PC-9 (cell line): ENCODE measurements at regions not wholly inside any gene's neighbourhood (a gene's known extent, or its start where the extent isn't known, plus 50 kb on each side); places are given as distances from the start of the nearest gene placed in this dataset.
"Not testable (repeated sequence)": the region's sequence is repeated elsewhere in the genome, so short reads cannot be mapped to it uniquely, and the experiment has no call there.

ENCODE experiments used
- BruUV-seq: library from RNA; stranded (reverse); fragments of 400-500 nt; replicated peaks from 2 replicates; lab custom pipeline; 2021; lab: Mats Ljungman, UMichigan
- CTCF ChIA-PET: fragments of 300-600 bp; sonication (Branson Sonifier 250); formaldehyde crosslinking; loops from one replicate; lab custom pipeline; 2022; ENCODE audit warnings: antibody characterized with exemption; lab: Charles Lee
- POLR2A ChIA-PET: fragments of 300-600 bp; sonication (Branson Sonifier 250); formaldehyde crosslinking; loops from one replicate; lab custom pipeline; 2022; ENCODE audit warnings: antibody characterized with exemption; ENCODE audit not compliant: unreplicated experiment; lab: Charles Lee
- DNase-seq, 2 experiments: peaks; one replicate each; pipeline versions ENCODE4 v3.0.0 to v3.0.0-alpha.2; 2015 to 2022; ENCODE audit warnings: mixed read lengths in 1 of 2
- H2AFZ ChIP-seq: fragments of 200-600 bp; sonication (generic); 2 replicates; pipeline ENCODE4 v1.8.1; 2017; ENCODE audit warnings: antibody characterized with exemption
- H3F3A ChIP-seq: fragments of 200-600 bp; sonication (generic); 2 replicates; pipeline ENCODE4 v1.8.1; 2017; ENCODE audit warnings: antibody characterized with exemption, mild to moderate bottlenecking, low read depth; ENCODE audit not compliant: insufficient read depth
- H3K27ac ChIP-seq: fragments of 200-600 bp; sonication (generic); 2 replicates; pipeline ENCODE4 v1.6.1; 2016; ENCODE audit warnings: mixed run types
- H3K27me3 ChIP-seq: fragments of 200-600 bp; sonication (generic); 2 replicates; pipeline ENCODE4 v1.6.1; 2016; ENCODE audit warnings: low read depth, mixed run types; ENCODE audit not compliant: insufficient read depth
- H3K36me3 ChIP-seq: fragments of 200-600 bp; sonication (generic); 2 replicates; pipeline ENCODE4 v1.6.1; 2016; ENCODE audit warnings: low read depth, mixed run types
- H3K4me1 ChIP-seq: fragments of 200-600 bp; sonication (generic); replicated peaks from 2 replicates; pipeline ENCODE4 v1.6.1; 2016; ENCODE audit warnings: mixed run types; ENCODE audit not compliant: insufficient read depth
- H3K4me2 ChIP-seq: fragments of 200-600 bp; sonication (generic); 2 replicates; pipeline ENCODE4 v1.6.1; 2017; ENCODE audit warnings: mixed run types
- H3K4me3 ChIP-seq: fragments of 200-600 bp; sonication (generic); 2 replicates; pipeline ENCODE4 v1.6.1; 2016; ENCODE audit warnings: mixed run types
- H3K79me2 ChIP-seq: fragments of 200-600 bp; sonication (generic); 2 replicates; pipeline ENCODE4 v1.6.1; 2017; ENCODE audit warnings: low read depth, mixed run types
- H3K9me2 ChIP-seq: fragments of 200-600 bp; sonication (generic); 2 replicates; pipeline ENCODE4 v1.8.1; 2017; ENCODE audit warnings: mild to moderate bottlenecking; ENCODE audit not compliant: insufficient read depth
- H3K9me3 ChIP-seq: fragments of 200-600 bp; sonication (generic); 2 replicates; pipeline ENCODE4 v1.8.1; 2016; ENCODE audit warnings: low read depth; ENCODE audit not compliant: insufficient read depth
- H4K20me1 ChIP-seq: fragments of 200-600 bp; sonication (generic); 2 replicates; pipeline ENCODE4 v1.8.1; 2017; ENCODE audit not compliant: insufficient read depth
- EZH2 ChIP-seq: fragments of 200-600 bp; sonication (generic); IDR thresholded peaks from 2 replicates; pipeline ENCODE4 v1.8.0; 2017; ENCODE audit warnings: antibody characterized with exemption, low read depth
- intact Hi-C: fragments of 100-400 bp; cut with micrococcal nuclease; formaldehyde crosslinking; loops from one replicate; pipeline ENCODE4 v1.10.0; 2022; ENCODE audit not compliant: unreplicated experiment
- TF ChIP-seq, protein P1 (sequence below): fragments of 200-600 bp; sonication (generic); conservative IDR thresholded peaks from 2 replicates; pipeline ENCODE4 v1.6.1; 2017; ENCODE audit warnings: mixed run types, antibody characterized with exemption, mild to moderate bottlenecking, moderate library complexity

GRCh38 chrX:10697616-10698317 lies 77.4 kb upstream of the MID1 start:
- BruUV-seq, result no TSS peak
- Histone ChIP-seq H3K27me3 (no peaks in the 10 kb centered on the region), H4K20me1 (no peaks in the 10 kb centered on the region), H3F3A (no peaks in the 10 kb centered on the region), H3K79me2 (no peaks in the 10 kb centered on the region), H3K36me3 (no peaks in the 10 kb centered on the region), H2AFZ (no peak overlapping the region), H3K4me2 (no peak overlapping the region), H3K9me2 (no peaks in the 10 kb centered on the region), H3K4me1 (no peaks in the 10 kb centered on the region), H3K9me3 (no peaks in the 10 kb centered on the region), H3K4me3 (no peak overlapping the region), H3K27ac (no peak overlapping the region)
- intact Hi-C loops, result no loop called here
- DNase-seq, result no peak
- ChIA-PET CTCF (no interaction called here), POLR2A (no interaction called here)
- TF ChIP-seq EZH2, result no peak
- TF ChIP-seq, protein P1, sequence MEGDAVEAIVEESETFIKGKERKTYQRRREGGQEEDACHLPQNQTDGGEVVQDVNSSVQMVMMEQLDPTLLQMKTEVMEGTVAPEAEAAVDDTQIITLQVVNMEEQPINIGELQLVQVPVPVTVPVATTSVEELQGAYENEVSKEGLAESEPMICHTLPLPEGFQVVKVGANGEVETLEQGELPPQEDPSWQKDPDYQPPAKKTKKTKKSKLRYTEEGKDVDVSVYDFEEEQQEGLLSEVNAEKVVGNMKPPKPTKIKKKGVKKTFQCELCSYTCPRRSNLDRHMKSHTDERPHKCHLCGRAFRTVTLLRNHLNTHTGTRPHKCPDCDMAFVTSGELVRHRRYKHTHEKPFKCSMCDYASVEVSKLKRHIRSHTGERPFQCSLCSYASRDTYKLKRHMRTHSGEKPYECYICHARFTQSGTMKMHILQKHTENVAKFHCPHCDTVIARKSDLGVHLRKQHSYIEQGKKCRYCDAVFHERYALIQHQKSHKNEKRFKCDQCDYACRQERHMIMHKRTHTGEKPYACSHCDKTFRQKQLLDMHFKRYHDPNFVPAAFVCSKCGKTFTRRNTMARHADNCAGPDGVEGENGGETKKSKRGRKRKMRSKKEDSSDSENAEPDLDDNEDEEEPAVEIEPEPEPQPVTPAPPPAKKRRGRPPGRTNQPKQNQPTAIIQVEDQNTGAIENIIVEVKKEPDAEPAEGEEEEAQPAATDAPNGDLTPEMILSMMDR, result no peak

- Histone ChIP-seq H4K20me1 (no peaks in the 10 kb centered on the region), H3K9me2 (no peaks in the 10 kb centered on the region), H3K4me3 (no peak overlapping the region), H3K79me2 (no peaks in the 10 kb centered on the region), H3K4me1 (no peaks in the 10 kb centered on the region), H3K36me3 (no peaks in the 10 kb centered on the region), H2AFZ (no peak overlapping the region), H3K27me3 (no peaks in the 10 kb centered on the region), H3F3A (no peaks in the 10 kb centered on the region), H3K27ac (no peak overlapping the region), H3K4me2 (no peak overlapping the region), H3K9me3 (no peaks in the 10 kb centered on the region)
- POLR2A ChIA-PET, result no interaction called here
- TF ChIP-seq, protein P1, result no peak
- TF ChIP-seq EZH2, result no peak
- DNase-seq, result no peak
- CTCF ChIA-PET, result no interaction called here
- no TSS peak for BruUV-seq
- intact Hi-C loops, result no loop called here
Observed at GRCh38 chrX:10698318-10698640, 77.9 kb upstream of the MID1 start.

DNA sequence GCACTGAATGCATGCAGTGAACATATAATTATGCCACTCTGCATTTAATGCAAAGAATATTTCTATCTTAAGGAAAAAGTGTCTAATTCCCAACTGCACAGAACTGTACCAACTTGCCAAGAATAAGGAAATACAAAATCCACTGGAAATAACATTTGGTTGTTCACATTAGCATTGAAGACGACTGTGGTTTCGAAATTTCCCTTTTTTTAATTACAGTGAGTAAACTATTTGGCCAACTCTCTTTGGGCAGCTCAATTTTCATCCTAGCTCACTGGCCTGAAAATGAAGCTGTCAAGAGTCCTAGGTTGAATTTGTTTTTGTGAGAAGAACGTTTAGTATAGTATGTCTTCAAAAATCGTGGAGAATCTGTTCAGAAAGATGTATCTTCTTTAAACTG lies 81.6 kb upstream of the MID1 start:
- ChIA-PET CTCF (no interaction called here), POLR2A (no interaction called here)
- no peak for DNase-seq
- Histone ChIP-seq H3K4me2 (no peak overlapping the region), H3K4me3 (no peak overlapping the region), H2AFZ (no peak overlapping the region), H3K27ac (no peak overlapping the region), H3F3A (no peaks in the 10 kb centered on the region), H3K9me3 (no peaks in the 10 kb centered on the region), H3K27me3 (no peaks in the 10 kb centered on the region), H3K79me2 (no peaks in the 10 kb centered on the region), H3K4me1 (no peaks in the 10 kb centered on the region), H3K9me2 (no peaks in the 10 kb centered on the region), H3K36me3 (no peaks in the 10 kb centered on the region), H4K20me1 (no peaks in the 10 kb centered on the region)
- no TSS peak for BruUV-seq
- TF ChIP-seq EZH2, result no peak
- TF ChIP-seq, protein P1, result no peak
- intact Hi-C loops, result no loop called here

DNA sequence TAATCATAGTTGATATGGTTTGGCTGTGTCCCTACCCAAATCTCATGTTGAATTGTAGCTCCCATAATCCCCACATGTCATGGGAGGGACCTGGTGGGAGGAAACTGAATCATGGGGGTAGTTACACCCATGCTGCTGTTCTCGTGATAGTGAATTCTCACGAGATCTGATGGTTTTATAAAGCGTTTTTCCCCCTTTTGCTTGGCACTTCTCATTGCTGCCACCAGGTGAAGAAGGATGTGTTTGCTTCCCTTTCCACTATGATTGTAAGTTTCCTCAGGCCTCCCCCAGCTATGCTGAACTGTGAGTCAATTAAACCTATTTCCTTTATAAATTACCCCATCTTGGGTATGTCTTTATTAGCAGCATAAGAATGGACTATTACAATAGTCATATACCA lies 86.0 kb upstream of the MID1 start:
- H3K4me3 ChIP-seq, H3K9me3 ChIP-seq, H3K9me2 ChIP-seq, H3K27ac ChIP-seq, BruUV-seq, DNase-seq, CTCF ChIA-PET, H3K27me3 ChIP-seq, H3F3A ChIP-seq, H3K36me3 ChIP-seq, intact Hi-C loops, H3K79me2 ChIP-seq, H3K4me2 ChIP-seq, H4K20me1 ChIP-seq, H2AFZ ChIP-seq, POLR2A ChIA-PET, H3K4me1 ChIP-seq: not testable (repeated sequence)
